Activated CD4-positive, alpha-beta T cell treated with anti-CD3 and anti-CD28 coated beads, Interleukin-2, Interleukin-6, amounts not matched to agents 100 ng/mL and 50 ng/mL, durations not matched to agents 16 hours and 8 hours (primary cell): ENCODE measurements at regions not wholly inside any gene's neighbourhood (a gene's known extent, or its start where the extent isn't known, plus 50 kb on each side); places are given as distances from the start of the nearest gene placed in this dataset.
"Not testable (repeated sequence)": the region's sequence is repeated elsewhere in the genome, so short reads cannot be mapped to it uniquely, and the experiment has no call there.

Source experiments
- DNase-seq: peaks from one replicate; pipeline ENCODE4 v3.0.0-alpha.2; 2020

DNA sequence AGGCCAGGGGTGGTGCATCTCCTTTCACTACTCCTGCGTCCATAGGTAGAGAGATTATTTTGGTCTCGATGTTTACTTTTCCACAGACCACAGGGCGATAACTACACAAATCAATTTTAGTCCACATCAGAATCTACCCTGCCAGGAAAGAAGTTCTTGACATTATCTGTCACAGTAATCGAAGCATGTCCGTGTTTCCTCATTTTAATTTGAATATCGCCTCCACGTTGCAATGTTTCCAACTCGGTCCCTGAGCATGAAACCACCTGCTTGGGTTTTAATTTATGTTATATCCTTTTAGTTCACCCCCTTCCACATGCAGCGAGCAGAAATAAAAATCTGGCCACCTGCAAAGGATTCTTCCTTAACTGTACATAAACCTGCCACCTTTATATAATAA lies 100.1 kb upstream of the ATXN3L start:
- no peak for DNase-seq

DNA sequence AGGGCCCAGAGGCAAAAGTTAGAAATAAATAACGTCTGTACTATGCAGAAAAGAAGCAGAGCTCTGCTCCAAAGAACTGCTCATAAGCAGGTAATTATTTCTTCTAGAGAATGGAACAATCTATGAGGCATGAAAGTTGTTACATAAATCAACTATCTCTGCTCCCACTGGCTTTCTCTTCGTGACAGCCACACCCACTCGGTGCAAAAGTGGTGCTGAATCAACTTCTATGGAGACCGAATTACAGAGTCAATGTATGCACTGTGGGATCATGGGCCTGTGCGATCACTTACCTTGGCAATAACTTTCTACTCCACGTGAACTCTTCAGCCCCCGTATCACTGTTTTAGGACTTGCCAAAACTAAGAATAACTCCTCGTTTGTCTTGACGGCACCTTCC lies 99.4 kb upstream of the ATXN3L start:
- no peak for DNase-seq

DNA sequence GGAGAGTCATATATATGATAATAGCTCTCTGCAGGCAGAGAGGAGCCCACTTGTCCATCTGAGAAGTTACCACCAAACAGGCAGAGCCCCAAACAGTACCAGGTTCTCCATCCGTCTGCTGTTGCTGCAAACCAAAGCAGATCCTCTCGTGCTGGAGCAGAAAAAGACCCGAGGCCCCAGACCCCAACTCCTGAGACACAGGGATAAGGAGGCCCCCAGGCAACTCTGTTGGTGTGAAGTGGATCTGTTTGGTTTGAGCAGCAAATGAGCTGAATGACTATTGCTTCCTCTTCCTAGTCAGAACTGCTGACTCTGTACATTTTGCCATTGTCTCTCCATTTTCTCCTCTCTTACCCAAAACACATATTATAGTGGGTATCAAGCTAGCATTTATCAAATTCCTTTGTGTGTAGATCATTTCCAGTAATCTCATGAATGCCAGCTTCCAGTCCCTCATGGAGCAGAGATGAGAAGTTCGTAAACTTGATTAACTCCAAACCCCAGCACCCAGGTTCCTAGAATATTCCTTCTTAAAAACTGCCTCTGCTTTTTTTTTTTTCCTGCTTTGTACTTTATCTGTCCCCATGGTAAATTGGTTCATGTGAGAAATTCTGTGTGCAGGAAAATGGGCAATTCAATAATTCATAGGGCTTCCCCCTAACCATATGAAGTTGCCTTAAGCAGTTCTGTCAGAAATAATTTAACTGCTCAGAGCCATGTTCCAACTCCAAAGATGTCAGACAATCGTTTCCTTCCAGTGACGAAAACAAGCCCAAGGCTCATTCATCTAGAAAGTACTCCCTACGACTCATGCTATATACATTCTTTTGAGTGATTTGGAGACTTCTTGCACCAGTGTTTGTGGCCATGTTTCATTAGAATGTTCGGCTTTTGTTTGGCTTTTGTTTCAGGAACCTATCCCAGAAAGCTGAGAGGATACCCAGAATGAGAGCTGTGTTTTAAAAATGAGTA lies 98.6 kb upstream of the ATXN3L start:
- peak; percentile 15 for DNase-seq

DNA sequence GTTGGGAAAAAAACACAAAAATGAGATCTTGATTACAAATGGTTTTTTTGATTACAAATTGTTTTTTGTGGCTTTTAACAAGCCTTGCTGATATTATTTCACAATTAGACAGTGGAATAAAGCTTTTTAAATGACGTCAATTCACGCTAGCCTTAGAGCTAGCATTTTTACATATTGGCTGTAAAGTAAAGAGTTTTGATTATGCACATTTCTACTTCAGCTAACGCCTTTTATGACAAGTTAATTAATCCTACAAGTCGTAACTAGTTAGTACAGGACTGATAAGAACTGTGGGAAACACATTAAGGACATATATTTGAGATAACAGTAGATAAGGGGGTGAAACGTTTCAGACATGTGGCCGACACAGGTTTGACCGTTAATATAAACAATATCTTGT lies 95.7 kb upstream of the ATXN3L start:
- DNase-seq, result no peak

DNA sequence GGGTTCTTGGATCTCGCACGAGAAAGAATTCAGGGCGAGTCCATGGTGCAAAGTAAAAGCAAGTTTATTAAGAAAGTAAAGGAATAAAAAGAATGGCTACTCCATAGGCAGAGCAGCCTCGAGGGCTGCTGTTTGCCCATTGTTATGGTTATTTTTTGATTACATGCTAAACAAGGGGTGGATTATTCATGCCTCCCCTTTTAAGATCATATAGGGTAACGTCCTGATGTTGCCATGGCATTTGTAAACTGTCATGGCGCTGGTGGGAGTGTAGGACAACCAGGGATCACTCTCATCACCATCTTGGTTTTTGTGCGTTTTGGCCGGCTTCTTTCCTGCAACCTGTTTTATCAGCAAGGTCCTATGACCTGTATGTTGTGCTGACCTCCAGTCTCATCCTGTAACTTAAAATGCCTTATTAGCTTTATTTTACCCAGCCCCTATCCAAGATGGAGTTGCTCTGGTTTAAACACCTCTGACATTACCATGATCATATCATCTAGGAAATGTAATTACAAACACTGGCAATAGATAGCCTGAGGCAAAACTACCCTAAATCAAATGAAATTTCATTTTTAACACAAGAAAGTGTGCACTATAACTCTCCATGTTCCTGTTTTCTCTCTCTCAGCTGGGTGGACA lies 94.3 kb upstream of the ATXN3L start:
- no peak for DNase-seq

DNA sequence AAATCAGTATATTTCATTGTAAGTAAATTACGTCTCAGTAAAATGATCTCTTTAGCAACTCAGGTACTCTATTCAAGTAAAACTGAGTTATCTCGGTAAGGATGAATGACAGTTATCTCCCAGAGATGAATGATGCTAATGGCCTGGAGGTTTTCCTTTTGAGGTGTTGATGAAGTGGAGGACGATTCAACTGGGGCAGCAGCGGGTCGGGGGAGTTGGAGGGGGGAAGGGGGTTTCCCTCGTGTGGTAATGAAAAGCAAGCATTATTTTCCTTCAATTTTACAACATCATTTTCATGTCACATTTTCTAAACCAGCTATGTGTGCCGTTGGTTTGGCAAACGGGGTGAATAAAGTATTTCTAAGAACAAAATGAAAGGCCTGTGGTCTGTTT lies 92.4 kb upstream of the ATXN3L start:
- DNase-seq, result no peak

DNA sequence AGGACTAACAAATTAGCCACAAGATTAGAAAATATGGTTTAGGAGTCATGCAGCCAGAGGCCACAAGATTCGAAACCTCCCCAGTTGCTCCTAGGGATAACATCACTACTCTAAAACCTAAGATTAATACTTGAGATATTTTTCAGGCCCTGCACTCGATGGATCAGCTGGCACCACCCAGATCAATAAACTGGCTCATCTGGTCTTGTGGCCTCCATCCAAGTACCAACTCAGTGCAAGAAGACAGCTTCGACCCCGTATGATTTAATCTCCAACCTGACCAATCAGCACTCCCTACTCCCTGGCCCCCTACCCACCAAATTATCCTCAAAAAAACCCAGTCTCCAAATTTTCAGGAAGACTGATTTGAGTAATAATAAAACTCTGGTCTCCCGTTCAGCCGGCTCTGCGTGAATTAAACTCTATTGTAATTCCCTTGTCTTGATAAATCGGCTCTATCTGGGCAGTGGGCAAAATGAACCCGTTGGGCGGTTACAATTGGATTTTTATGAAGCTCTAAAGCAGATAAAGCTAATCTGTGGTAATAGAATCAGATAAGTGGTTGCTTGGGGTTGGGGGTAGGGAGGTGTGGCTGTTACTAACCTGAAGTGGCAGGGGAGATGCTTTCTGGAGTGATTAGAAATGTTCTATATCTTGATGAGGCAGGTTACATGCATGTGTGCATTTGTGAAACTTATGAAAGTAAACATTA lies 91.8 kb upstream of the ATXN3L start:
- no peak for DNase-seq

DNA sequence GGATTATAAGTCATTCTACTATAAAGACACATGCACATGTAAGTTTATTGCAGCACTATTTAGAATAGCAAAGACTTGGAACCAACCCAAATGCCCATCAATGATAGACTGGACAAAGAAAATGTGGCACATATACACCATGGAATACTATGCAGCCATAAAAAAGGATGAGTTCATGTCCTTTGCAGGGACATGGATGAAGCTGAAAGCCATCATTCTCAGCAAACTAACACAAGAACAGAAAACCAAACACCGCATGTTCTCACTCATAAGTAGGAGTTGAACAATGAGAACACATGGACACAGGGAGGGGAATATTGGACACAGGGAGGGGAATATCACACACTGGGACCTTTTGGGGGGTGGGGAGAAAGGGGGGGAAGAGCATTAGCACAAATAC lies 88.7 kb upstream of the ATXN3L start:
- not testable (repeated sequence) for DNase-seq

DNA sequence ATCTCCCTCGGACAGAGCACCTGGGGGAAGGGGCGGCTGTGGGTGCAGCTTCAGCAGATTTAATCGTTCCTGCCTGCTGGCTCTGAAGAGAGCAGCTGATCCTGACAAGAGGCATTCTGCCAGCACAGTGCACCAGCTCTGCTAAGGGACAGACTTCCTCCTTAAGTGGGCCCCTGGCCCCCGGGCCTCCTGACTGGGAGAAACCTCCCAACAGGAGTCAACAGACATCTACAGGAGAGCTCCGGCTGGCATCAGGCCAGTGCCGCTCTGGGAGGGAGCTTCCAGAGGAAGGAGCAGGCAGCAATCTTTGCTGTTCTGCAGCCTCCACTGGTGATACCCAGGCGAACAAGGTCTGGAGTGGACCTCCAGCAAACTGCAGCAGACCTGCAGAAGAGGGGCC lies 84.9 kb upstream of the ATXN3L start:
- DNase-seq, result not testable (repeated sequence)

DNA sequence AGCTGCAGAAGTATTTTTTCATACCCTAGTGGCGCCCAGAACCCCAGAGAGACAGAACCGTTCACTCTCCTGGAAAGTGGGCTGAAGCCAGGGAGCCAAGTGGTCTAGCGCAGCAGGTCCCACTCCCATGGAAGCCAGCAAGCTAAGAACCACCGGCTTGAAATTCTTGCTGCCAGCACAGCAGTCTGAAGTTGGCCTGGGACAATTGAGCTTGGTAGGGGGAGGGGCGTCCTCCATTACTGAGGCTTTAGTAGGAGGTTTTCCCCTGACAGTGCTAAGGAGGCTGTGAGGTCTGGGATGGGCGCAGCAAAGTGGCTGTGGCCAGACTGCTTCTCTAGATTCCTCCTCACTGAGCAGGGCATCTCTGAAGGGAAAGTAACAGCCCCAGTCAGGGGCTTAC lies 84.5 kb upstream of the ATXN3L start:
- no peak for DNase-seq

DNA sequence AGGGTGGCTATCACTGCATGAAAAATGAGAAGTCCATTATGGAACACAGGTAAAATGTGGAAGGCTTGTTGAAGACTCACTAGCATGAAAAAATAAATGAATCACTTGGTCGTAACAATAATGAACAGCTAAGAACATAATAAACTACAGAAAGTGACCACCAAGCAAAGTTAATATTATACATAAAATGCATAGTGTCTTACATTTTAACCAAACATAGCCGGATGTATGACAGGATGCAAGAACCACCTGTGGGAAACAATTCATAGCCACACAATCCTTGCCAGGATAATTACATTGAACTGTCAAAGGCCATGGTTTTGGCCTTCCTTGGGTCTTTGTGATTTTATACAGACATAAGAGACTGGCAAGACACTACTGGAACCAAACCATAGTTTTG lies 81.9 kb upstream of the ATXN3L start:
- DNase-seq, result no peak

DNA sequence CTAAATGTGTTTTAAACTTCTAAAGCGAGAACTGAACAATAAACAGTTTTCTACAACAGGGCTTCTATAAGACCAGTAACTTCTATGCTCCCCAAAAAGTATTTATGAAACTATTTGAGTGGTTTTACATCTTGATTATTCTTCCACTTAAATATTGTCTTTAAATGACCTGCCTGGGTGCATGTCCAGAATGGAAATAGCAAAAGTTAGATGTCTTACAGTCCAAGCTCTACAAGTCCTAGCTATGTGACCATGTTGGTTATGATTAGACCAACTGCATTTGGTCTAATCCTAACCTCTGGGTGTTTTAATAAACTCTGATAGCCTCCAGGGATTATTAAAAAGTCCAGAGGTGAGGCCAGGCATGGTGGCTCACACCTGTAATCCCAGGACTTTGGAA lies 79.0 kb upstream of the ATXN3L start:
- no peak for DNase-seq

DNA sequence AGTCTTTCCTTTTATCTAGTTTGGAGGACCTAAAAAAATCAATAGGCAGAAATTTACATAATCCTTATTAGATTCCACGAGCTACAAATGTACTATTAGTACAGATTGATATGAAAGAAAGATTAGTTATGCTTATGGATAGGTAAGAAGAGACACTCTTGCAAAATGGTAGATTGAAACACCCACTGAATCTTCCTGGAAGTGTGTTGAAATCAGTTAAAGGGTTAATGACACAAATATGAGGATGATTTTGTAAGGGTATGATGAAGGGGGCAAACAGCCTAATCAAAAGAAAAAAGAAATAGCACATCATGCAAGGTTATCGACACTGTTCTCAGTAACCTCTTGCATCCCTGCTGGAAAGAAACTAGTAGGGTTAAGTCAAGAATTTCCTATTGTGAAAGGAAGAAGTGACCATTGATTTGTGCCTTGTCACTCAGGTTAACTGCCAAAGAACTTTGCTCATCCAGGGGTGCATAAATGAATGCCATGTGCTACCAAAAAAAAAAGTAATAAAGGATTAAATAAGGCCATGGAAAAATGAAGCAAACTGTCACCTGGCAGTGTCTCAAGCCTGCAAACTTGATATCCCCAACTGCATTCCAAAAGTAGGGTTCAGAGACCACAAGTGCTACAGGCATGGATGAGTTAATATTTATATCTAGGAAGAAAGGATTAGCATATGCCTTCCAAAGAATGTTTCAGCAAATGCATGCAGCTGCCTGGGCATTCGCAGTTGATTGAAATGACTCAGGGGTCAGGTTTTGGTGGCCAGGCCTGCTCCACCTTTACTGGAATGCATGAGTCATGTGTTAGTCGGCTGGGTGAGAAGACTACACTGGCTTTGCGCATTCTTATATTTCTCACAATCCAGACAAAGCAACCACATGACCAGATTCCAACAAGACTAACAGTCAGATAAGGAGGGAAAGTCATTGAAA lies 78.3 kb upstream of the ATXN3L start:
- peak; percentile 56 for DNase-seq

DNA sequence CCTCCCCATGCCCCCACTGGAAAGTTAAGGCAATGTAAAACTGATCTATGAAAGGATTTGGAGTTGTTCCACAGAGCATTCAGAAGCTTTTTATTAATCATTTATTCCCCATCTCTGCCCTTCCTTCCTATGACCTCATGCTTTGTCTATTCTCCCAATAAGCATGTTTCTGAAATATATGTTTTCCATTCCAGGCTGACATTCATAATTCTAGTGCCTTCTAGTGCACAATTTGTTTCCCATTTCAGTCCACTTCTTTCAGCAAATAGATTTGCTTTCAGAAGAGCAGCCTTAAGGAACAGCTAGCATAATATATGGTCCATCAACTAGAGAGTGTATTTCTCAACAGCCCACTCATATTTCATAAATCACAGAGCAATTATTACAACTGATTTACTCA lies 77.1 kb upstream of the ATXN3L start:
- DNase-seq, result no peak

DNA sequence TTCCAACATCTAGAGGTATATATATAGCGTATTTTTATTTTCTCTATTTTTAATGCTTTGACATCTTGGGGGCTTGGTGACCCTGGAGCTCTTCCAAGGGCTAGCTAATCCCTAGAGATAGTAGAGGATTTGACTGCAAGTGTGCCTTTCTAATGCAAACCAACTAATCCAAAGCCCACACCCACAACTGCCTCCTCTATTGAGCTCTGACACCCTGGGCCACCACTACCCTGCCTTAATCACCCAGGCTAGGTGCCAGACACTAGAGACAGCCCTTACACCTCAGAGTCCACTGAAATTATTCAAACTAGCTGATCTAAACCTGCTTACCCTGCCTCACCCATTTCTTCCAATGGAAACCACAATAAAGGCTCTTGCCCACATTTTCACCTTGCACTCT lies 69.6 kb upstream of the ATXN3L start:
- DNase-seq, result no peak

DNA sequence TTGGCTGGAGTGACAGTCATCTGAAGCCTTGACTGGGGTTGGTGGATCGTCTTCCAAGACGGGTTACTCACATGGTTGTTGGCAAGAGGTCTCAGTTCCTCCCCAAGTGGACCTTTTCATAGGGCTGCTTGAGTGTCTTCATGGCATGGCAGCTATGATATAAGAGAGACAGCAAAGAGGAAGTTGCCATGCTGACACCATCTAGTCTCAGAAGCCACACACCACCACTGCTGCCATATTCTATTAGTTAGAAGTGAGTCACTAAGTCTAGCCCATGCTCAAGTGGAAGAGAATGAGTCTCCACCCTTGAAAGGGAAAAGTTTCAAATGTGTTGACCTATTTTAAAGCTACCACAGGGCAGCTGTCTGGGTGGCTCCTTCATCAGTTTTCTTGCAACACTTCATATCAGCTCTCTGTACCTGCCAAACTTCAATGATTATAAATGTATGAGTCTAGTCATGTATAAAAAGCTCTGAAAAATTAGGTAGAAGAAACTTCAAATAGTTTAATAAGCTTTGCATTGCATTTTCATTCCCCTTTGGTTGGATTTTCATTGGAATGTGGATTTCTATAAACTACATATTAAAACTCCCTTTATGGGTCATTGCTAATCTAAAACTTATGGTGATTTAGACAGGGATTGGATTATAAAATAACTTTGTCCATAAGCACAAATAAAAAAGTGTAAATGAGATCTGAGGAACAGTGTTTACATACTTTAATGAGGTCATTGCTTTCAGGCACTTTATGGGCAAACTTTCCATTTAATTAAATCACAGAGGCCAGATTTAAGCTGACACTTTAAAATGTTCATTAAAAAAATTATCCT lies 68.0 kb upstream of the ATXN3L start:
- DNase-seq, result peak; percentile 23

DNA sequence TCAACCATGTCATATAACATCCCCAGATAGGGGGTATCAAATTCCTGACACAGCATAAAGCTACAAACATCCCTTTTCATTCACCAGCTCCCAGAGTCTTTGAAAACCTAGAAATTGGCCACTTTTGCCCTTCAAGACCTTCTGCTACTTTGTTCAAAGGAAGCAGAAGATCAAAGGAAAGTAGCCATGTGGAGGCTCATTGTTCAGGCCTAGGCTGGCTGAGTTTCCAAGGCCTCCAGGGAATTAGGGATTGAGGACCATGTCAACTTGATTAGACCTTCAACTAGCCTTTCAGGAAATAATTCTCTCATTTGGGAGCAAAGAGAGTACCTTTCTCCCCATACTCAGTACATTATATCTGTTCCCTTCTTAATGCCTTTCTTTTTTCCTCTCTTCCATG lies 66.8 kb upstream of the ATXN3L start:
- no peak for DNase-seq

DNA sequence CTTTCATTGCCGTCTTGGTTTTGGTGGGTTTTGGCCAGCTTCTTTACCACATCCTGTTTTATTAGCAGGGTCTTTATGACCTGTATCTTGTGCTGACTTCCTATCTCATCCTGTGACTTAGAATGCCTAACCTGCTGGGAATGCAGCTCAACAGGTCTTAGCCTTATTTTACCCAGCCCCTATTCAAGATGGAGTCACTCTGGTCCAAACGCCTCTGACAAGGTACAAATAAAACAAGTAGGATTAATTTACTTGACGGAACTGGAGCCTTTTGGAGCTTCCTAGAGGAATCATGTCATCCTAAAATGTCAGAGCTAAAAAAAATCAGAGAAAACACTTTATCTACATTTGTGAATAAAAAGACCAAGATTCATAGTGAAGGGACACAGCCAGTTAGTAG lies 66.2 kb upstream of the ATXN3L start:
- DNase-seq, result no peak

DNA sequence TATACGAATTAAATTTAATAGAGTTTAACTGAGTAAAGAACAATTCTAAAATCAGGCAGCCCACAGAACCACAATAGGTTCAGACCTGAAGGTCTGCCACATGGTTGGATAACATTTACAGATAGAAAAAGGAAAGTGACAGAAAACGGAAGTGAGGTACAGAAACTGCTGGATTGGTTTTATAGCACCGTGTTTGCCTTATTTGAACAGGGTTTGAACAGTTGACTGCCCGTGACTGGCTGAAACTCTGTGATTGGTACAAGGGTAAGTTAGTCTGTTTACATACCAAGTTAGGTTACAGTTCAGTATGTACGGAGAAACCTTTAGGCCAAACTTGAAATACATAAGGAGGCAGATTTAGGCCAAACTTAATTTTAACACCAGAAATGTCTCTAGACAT lies 64.1 kb upstream of the ATXN3L start:
- DNase-seq, result no peak

DNA sequence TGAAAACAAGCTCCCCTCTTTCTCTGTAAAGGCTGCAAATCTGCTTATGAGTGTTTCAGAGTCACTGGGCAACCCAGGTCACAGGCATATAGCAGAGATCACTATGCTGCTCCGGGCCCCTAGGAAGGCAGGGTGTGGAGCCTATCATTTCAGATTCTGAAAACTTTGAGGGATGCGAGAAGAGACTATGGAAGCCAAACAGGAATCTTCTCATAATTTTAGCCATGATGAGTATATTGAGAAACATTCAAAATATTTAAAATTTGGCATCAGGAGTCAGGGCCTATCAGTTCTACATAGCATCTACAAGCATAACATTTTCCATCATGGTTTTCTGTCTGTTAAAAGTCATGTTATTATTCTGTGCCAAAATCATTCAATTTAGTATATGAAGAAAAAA lies 61.7 kb upstream of the ATXN3L start:
- DNase-seq, result no peak

DNA sequence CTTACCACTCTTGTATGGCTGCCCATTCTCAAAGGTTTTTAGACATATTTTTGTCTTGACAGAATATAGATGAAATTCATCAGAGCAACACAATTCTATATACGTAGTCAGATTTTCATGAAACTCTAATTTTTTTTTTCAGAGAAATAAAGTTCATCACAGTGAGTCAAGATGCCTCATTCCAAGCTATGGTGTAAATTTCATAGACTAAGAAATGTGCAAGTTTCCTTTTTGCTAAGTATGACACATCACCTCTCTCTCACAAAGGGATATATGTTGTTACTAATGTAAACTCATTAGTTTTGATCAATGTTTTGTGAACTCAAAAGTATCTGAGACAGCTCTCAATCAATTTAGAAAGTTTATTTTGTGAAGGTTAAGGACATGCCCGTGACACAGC lies 60.4 kb upstream of the ATXN3L start:
- peak; percentile 28 for DNase-seq
